GM19043 (cell line): ENCODE measurements at regions not wholly inside any gene's neighbourhood (a gene's known extent, or its start where the extent isn't known, plus 50 kb on each side); places are given as distances from the start of the nearest gene placed in this dataset.
A peak's percentile ranks its signal among the peaks of the same experiment; 100 is the strongest.
"Not testable (repeated sequence)": the region's sequence is repeated elsewhere in the genome, so short reads cannot be mapped to it uniquely, and the experiment has no call there.

Experiments
- ATAC-seq: cut with Tn5 transposase; IDR thresholded peaks from one replicate; pipeline ENCODE4 v1.9.1; 2021; ENCODE audit warnings: low read depth; ENCODE audit not compliant: unreplicated experiment

DNA sequence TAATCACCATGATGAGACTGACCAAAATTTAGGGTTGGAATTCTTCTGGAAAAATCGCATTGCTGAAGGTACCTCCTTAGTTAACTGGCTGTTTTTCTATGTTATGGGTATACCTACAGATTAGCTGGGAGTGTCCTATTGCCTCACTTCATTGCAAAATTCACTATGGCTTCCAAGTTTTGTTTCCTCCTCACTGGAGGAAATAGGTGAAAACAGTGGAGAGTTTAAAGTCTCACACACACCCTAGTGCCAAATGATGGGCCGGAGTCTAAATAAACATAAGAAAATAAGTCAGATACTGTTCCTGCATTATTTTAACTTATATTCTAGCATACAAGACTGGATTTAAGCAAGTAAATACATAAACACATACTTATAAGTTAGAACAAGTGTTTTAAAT, 98.2 kb downstream of the AHR start:
- ATAC-seq = no peak

DNA sequence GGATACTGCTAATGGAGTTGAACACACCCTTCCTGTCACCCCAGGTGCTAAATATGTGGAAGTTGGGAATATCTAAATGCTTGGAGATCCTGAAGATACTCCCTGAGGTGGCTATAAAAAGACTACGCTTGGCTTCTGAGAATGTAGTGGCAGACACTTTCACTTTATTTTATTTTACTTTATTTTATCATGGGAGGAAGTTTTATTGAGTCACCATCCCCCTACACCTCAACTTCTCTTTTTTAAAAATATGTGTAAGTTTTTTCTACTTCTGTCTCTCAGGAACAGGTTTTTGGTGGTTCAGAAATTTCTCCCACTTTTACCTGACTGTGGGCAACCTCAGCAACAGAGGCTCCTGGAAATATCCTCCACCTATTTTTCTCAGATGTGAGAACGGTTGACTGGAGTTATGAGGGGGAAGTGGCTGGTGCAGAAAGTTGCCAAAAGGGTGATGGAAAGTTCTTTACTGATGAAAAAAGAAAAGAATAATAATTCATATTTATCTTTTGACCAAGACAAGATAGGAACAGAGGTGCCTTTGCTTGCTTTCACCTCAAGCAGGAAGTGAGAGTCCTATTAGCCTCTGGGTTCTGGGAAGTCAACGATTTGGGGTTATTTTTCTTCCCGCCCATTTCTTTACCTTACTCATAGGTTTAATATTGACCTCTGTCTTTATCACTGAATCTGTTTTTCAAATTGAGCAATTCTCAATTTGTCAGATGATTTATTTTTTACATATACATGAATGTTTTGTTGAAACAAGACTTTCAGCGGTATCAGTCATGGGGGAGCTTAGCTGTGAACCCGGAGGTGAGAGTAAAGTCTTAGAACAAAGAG, 103.6 kb downstream of the AHR start:
- ATAC-seq = peak; percentile 62

DNA sequence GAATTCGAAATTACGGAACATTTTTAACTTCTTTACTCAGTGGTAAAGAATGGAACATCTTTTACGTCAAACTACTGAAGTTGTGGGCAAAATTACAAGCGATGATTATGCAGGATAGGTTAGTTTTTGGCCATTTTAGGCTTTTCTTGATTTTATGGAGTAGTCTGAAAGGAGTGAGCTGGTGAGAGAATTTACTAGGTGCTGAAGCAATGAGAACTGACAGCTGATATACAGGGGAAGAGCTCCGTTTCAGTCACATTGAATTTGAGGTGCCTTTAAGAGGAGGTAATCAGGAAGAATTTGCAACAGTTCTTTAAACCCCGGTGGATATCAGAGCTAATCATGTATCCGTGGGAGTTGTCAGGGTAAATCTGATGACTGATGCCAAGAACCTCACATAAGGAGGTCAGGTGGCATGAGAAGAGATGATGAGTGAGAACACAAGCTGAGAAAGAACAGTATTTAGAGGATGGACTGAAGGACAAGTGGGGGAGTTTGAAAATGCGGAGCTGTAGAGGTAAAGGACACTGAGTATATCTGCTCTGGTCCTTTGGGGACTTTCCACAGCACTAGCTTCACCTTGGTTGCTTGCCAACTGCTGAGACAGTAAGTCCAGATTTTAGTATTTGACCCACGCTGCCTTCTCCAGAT, 104.3 kb downstream of the AHR start:
- peak; percentile 62 for ATAC-seq

DNA sequence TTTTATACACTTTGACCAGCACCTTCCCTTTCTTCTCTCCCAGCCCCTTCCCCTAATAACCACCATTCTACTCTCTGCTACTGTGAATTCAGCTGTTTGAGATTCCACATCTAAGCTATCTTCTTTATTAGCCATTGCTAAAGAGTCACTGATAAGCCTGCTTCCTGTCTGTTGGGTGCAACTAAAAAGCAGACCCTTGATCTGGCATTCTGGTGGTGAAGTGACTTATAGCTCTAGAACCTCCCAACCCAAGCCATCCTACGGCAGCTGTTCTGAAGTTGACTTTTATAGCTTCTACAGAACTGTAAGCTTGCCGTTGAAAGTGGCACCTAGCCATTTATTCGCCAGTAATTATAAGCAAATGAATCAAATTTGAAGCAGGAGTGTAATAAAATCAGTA, 105.6 kb downstream of the AHR start:
- no peak for ATAC-seq

DNA sequence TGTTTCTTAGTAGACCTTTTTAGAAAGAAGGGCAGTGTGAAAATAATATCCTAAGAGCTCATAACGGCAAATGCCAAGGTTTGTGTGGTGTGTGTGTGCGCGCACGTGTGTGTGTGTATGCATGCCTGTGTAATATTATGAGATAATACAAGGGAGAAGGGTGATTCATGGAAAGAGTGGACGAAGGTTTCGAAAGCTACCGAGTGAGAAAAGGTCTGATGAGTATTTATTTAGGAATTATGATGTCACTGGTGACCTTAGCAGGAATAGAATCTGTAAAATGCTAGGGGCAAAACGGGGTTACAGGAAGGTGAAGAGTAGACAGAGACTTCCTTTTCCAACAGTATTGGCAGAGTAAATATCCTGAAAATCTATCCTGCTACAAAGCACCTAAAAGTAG, 107.3 kb downstream of the AHR start:
- ATAC-seq = no peak

DNA sequence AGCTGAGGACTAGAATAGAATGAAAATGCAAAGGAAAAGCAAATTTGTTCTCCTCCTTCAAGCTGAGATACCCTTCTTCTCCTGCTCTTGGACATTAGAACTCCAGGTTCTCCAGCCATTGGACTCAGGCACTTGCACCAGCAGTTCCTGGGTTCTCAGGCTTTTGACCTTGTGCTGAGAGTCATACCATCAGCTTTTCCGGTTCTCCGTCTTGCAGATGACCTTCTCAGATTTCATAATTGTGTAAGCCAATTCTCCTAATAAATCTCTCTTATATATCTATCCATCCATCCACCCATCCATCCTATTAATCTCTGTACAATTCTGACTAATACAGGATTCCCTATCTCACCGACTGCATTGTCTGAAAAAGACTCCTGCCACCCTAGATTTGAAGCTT, 108.3 kb downstream of the AHR start:
- ATAC-seq = no peak

DNA sequence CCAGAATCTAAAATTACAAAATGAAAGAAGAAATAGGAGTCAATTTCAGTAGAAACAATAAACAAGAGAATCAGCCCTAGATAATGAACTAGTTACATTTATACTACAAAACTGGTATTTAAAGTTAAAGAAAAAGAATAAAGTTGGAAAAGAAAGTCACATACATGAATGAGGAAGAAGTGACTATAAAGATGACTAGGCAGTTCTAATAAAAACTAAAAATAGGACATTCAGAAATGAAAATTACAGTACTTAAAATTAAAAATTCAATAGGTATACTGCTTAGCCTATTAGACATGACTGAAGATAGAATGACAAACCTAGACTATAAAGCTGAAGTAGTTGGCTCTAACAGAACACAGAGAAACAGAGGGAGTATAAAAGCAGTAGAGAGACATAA, 108.8 kb downstream of the AHR start:
- ATAC-seq = no peak

DNA sequence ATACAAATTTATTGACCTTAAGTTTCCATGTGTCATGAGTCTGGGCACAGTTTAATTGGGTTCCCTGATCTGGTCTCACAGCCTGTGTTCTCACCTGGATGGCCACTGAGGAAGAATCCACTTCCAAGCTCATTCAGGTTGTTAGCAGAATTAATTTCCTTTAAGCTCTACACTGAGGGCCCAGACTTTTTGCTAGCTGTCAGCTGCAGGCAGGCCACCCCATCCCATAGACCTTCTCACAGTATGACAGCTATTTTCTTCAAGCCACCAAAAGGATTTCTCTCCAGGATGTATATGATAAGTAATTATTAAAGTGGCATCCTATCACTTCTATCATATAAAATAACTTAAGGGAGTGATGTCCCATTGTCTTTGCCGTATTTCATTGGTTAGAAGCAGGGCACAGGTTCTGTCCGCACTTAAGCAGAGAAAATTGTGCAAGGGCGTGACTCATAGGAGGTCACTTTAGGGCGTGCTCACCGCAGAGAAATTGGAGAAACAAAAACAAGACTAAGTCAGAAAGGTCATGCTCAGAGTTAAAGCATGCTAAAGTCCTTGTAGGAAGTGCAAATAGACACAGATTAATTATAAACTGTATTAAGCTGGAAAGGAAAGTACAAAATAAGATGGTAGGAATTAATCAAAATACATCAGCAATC, 109.9 kb downstream of the AHR start:
- no peak for ATAC-seq

DNA sequence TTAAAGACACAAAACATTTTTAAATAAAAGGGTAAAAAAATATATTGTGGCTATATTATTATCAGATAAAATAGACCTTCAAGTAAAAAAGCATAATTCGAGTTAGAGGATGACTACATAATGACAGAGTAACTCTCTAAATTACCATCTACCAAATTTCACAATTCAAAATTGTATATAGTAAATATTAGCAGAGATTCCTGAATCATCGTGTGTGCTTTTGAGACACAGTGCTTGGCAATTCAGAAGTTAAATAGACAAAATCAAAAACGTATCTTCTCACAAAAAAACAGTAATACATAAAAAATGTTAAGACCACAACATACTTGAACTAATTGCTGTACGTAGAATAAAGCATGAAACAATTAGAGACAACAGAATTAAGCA, 110.4 kb downstream of the AHR start:
- no peak for ATAC-seq

DNA sequence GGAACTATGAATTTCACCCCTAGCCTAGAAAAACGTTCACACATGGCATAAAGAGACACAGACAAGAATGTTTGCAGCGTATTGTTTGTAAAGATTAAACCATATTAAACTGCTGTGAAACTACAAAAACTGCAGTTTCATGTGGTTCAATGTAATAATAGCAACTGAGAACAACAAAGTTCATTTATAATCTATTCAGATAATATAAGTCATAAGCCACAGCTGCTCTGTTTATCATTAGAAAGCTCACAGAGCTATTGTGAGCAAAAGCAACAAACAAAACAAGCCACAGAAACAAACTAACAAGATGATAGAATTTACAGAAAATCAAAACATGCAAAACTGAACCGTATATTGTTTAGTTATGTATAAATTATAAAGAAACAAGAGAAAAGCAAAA, 113.5 kb downstream of the AHR start:
- peak; percentile 92 for ATAC-seq

DNA sequence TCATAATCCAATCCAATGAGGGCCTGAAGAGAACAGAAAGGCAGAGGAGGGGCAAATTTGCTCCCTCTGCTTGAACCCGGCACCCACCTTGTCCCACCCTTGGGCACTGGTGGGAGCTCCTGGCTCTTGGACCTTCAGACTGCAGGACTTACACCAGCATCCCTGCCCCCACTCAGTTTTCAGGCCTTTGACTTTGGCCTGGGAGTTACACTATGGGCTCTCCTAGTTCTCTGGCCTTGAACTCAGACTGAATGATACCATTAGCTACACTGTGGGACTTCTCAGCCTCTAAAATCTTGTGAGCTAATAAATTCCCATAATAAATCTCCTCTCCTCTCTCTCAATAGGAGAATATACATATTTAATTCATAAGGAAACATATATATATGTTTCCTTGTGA, 114.4 kb downstream of the AHR start:
- no peak for ATAC-seq

DNA sequence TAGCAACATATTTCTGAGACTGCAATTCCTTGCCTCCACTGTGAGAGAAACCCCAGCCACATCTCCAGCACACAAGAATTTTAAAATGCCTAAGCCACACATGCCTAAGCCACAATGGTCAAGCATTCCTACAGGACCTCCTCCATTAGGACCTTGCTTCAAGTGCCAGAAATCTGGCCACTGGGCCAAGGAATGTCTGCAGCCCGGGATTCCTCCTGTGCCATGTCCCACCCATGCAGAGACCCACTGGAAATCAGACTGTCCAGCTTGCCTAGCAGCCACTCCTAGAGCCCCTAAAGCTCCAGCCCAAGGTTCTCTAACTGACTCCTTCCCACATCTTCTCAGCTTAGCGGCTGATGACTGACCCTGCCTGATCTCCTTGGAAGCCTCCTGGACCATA, 117.5 kb downstream of the AHR start:
- ATAC-seq = no peak

DNA sequence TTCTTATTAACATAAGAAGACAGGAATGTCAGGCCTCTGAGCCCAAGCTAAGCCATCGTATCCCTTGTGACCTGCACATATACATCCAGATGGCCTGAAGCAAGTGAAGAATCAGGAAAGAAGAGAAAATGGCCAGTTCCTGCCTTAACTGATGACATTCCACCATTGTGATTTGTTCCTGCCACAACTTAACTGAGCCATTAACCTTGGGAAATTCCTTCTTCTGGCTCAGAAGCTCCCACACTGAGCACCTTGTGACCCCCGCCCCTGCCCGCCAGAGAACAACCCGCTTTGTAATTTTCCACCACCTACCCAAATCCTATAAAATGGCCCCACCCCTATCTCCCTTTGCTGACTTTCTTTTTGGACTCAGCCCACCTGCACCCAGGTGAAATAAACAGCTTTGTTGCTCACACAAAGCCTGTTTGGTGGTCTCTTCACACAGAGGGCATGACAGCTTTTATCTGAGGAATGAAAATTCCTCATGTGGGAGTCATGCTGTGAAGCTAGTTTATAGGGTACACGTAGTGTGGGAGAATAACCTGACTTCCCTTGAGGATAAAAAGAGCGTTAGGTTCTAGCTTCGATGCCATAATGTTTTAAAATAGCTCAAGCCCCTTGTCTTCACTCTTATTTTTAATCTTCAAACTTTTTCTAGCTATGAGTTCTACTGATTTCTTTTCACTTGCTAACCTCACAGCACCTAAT, 122.0 kb downstream of the AHR start:
- ATAC-seq = not testable (repeated sequence)

DNA sequence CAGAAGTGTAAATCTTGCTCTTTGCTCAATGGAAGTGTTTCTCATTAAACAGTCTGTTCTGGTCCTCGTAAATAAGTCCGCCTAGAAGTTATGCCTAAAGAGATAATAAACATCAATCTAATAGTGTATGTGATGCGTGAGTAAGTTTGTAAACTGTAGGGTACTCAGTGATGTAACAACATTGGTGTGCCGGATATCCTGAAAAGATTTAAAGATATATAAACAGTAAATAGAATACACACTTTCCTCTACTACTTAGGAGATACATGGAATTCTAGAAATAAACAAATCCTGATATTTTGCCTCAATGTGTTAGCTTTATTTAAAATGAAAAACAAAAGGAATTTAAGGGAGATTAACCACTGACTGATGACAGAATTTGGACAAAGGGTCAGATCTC, 123.5 kb downstream of the AHR start:
- ATAC-seq = no peak

DNA sequence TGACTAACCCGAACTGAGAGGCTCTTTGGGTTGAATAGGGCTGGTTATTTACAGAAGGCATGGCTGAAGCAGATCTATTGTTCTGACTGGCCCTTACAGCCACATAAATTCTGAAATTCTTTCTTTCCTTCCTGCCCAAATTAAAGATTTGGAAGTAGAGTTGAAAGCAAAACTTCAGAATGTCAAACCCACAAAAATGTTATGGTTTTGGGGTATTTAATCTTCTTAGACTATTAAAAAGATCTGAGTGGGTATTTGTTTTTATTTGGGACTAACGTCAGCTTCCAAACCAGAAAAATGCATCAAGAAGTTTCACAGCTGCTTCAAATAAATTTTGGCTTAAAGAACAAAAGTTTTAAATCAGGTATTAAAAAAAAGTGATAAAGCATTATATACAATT, 124.5 kb downstream of the AHR start:
- ATAC-seq = no peak

DNA sequence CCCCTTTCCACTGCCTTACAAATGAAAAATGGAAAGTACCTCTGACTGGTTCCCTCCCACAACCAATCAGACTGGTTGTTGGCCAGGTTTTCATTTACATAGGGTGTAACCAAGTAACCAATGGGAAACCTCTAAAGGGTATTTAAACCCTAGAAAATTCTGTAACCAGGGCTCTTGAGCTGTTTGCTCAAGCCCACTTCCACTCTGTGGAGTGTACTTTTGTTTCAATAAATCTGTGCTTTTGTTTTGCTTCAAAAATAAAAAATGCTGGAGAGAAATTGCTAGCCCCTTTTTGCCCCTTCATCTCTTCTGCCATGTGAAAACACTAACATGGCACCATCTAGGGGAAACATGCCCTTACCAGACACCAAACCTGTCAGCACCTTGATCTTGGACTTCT, 129.5 kb downstream of the AHR start:
- ATAC-seq = no peak

DNA sequence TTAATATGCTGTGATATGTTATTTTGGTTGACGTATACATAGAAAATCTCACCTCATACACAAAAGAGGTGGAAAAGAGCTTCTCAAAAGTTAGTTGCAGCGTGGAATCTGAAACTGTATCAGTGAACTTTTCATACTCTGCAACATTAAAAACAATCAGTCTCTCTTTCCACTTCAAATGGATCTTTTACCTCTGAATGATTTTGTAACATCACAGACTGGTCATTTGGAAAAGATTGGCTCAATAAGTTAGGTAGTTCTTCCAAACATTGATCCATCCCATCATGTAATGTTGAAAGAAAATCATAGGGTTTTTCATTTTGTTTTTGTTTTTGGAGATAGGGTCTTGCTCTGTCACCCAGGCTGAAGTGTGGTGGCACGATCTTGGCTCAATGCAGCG, 131.1 kb downstream of the AHR start:
- no peak for ATAC-seq

DNA sequence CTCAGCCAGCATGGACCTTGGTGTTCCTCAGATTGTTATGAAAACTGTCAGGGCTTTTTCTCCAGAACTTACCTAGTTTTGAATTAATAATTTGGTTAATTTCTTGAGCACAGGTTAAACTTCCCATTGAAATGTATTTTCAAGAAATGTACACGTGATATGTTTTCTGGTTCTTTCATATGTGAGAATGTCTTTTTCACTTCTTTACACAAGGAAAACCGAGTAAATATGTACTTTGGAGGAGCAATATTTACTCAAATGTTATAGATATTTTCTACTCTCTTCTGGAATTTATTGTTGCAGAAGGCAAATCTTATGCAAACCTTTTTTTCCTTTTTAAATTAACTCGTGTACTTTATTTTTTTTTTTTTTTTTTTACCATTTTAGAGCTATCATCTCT, 134.3 kb downstream of the AHR start:
- ATAC-seq = no peak

DNA sequence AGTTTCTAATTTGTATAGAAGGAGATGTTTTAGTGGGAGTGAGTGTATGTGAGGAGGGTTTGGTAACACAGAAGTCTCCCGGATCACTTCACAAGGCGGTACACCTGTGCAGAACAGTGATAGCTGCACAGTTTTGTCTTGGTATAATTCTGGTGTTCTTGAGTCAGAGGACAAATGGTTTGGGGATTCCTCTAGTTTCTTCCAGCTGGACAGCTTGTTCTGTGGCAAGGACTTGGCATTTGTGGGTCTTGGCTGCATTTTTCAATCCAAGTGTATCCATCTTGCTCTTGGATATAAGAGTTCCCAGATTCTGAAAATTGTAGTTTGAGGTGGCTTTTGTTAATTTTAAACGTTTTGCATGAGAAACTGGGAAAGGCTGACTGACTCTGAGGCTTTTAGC, 135.7 kb downstream of the AHR start:
- ATAC-seq = no peak

DNA sequence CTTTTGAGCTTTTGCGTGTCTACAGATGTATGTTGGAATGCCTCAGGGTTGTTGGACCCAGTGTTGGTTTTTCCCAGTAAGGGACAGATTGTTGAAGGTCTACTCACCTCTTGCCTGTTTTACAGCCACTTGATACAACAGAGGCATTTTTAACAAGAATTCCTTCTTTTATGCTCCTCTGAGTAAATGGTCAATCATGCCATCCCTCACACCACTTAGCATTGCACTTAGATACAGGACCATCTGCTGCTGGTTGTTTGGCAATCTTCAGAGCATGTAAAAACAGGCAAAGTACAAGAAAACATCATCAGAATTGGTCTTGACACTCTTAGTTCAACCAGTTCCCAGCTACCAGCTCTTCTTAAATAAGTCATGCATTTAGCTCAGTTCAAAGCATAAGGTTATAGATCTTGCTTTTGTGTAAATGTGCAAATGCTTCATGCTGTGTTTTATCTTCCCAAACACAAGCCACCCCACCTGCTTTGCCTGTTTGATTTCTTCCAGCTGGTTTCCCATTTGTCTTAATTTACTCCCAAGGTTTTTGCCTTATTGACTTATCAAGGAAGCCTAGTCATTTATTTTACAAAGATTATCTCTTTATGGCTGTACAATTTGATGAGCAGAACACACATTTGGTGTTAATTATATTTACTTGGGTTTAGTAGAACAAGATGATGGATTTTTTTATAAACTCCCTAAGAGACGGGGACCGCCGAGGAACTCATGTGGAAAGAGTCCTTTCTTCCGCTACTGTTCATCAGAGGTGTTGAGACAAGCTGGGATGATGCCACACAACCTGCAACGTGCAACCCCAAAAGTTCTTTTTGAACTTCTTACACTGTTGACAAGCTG, 136.6 kb downstream of the AHR start:
- ATAC-seq = no peak
